Loucy (cell line): ENCODE measurements at regions not wholly inside any gene's neighbourhood (a gene's known extent, or its start where the extent isn't known, plus 50 kb on each side); places are given as distances from the start of the nearest gene placed in this dataset.

Experiments
- EZH2phosphoT487 ChIP-seq: fragments of 200-600 bp; IDR thresholded peaks from 2 replicates; pipeline ENCODE4 v1.6.1; 2018; ENCODE audit warnings: antibody characterized with exemption, mild to moderate bottlenecking, moderate library complexity, borderline replicate concordance
- TF ChIP-seq, protein P1 (sequence below): fragments of 200-600 bp; sonication (generic); conservative IDR thresholded peaks from 2 replicates; pipeline ENCODE4 v1.5.1; 2014; ENCODE audit warnings: mild to moderate bottlenecking, antibody characterized with exemption, low read length

DNA sequence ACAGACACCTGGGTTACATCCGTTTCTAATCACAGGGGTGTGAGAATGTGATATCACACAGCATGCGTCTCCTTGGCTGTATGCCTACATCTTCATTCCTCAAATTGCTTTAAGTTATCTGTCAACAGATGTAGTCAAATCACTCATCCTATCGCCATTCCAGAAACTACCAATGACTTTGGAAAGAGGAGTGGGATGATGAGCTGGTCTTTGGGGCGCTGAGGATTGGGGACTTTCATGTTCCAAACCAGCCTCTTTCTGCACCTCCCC, 104.8 kb downstream of the NAV1 start:
- TF ChIP-seq, protein P1, sequence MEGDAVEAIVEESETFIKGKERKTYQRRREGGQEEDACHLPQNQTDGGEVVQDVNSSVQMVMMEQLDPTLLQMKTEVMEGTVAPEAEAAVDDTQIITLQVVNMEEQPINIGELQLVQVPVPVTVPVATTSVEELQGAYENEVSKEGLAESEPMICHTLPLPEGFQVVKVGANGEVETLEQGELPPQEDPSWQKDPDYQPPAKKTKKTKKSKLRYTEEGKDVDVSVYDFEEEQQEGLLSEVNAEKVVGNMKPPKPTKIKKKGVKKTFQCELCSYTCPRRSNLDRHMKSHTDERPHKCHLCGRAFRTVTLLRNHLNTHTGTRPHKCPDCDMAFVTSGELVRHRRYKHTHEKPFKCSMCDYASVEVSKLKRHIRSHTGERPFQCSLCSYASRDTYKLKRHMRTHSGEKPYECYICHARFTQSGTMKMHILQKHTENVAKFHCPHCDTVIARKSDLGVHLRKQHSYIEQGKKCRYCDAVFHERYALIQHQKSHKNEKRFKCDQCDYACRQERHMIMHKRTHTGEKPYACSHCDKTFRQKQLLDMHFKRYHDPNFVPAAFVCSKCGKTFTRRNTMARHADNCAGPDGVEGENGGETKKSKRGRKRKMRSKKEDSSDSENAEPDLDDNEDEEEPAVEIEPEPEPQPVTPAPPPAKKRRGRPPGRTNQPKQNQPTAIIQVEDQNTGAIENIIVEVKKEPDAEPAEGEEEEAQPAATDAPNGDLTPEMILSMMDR = no peak
- no peak for TF ChIP-seq EZH2phosphoT487
